Parathyroid adenoma (tissue), 2 donors: ENCODE measurements at regions not wholly inside any gene's neighbourhood (a gene's known extent, or its start where the extent isn't known, plus 50 kb on each side); places are given as distances from the start of the nearest gene placed in this dataset.

Experiments
- H2AFZ ChIP-seq: fragments of 300-600 bp; sonication (generic); one replicate; pipeline ENCODE4 v1.7.0; 2017; ENCODE audit warnings: antibody characterized with exemption, mild to moderate bottlenecking
- H3K27ac ChIP-seq: fragments of 300-600 bp; sonication (generic); one replicate; pipeline ENCODE4 v1.7.0; 2017
- H3K27me3 ChIP-seq: fragments of 300-600 bp; sonication (generic); one replicate; pipeline ENCODE4 v1.7.0; 2017; ENCODE audit warnings: low read length; ENCODE audit not compliant: control insufficient read depth, insufficient read depth
- H3K36me3 ChIP-seq: fragments of 300-600 bp; sonication (generic); one replicate; pipeline ENCODE4 v1.7.0; 2017; ENCODE audit warnings: low read length; ENCODE audit not compliant: control insufficient read depth, insufficient read depth
- H3K4me1 ChIP-seq: fragments of 300-600 bp; sonication (generic); one replicate; pipeline ENCODE4 v1.7.0; 2017; ENCODE audit warnings: control low read depth
- H3K4me2 ChIP-seq: fragments of 300-600 bp; sonication (generic); one replicate; pipeline ENCODE4 v1.7.0; 2017; ENCODE audit warnings: low read length
- H3K4me3 ChIP-seq: fragments of 300-600 bp; sonication (generic); one replicate; pipeline ENCODE4 v1.7.0; 2017; ENCODE audit warnings: low read depth, low read length
- H3K79me2 ChIP-seq: fragments of 300-600 bp; sonication (generic); one replicate; pipeline ENCODE4 v1.7.0; 2017; ENCODE audit warnings: control low read depth
- H3K9ac ChIP-seq: fragments of 300-600 bp; sonication (generic); one replicate; pipeline ENCODE4 v1.7.0; 2017; ENCODE audit warnings: mild to moderate bottlenecking
- H3K9me3 ChIP-seq: fragments of 300-600 bp; sonication (generic); one replicate; pipeline ENCODE4 v1.7.0; 2017; ENCODE audit warnings: low read length; ENCODE audit not compliant: control insufficient read depth
- TF ChIP-seq, protein P1 (sequence below): fragments of 300-600 bp; sonication (generic); IDR thresholded peaks from one replicate; pipeline ENCODE4 v1.7.0; 2017; ENCODE audit warnings: antibody characterized with exemption, mild to moderate bottlenecking
- donor health status: primary hyperparathyroidism.

DNA sequence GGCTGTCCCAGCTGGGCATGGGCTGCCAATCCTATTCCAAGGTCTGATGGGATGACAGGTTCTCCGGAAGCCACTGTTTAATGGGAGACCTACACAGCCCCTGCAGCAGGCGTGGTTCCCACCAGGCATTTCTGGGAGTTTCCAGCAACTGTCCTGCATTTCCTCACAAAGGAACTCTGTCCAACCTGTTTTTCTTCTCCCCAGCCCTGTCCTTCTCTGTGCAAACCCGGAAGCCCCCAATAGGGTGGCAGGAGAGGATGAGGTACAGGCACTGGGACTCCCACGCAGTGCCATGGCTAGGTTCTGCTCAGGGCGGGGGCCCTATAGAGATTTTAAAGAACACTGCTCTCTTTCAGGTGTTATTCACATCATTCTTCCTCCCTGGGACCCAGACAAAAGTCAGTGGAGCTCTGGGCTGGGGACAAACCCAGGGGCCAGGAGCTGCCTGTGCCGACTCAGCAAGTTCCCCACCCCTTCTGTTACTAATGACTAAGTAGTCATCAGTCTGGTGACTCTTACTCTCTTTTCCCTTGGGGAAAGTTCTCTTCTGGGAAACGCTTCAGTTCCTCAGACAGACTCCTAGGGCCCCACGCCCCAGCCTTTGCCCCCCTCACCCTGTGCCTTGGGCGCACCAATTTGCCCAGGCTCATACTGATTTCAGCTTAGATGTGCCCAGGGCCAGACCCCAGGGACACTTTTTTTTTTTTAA, 97.7 kb downstream of the CD47 start:
- Histone ChIP-seq H2AFZ (no peak overlapping the region), H3K27ac (no peak overlapping the region), H3K27me3 (no peaks in the 10 kb centered on the region), H3K9ac (no peak overlapping the region), H3K4me3 (no peak overlapping the region), H3K79me2 (no peaks in the 10 kb centered on the region), H3K4me2 (no peak overlapping the region), H3K9me3 (no peaks in the 10 kb centered on the region), H3K4me1 (peaks cover 3% of the 10 kb centered on the region), H3K36me3 (no peaks in the 10 kb centered on the region)
- TF ChIP-seq, protein P1, sequence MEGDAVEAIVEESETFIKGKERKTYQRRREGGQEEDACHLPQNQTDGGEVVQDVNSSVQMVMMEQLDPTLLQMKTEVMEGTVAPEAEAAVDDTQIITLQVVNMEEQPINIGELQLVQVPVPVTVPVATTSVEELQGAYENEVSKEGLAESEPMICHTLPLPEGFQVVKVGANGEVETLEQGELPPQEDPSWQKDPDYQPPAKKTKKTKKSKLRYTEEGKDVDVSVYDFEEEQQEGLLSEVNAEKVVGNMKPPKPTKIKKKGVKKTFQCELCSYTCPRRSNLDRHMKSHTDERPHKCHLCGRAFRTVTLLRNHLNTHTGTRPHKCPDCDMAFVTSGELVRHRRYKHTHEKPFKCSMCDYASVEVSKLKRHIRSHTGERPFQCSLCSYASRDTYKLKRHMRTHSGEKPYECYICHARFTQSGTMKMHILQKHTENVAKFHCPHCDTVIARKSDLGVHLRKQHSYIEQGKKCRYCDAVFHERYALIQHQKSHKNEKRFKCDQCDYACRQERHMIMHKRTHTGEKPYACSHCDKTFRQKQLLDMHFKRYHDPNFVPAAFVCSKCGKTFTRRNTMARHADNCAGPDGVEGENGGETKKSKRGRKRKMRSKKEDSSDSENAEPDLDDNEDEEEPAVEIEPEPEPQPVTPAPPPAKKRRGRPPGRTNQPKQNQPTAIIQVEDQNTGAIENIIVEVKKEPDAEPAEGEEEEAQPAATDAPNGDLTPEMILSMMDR = no peak

DNA sequence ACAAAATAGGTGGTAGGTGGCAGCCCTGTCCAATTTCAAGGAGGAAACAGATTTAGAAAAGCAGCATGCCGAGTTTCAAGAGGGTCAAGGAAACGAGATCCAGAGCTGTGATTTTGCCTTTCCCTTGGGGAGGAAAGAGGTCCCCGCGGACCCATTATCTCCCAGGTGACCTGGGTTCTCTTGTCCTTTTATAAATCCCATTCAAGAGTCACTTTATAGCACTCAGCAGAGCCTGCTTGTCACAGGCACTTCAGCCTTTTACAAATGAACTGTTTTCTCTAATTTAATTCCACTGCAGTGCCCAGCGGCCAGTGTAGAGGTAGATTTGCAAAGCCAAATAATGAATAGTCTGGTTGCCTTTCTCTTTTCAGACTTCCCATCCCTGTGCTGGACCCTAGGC, 99.9 kb downstream of the CD47 start:
- Histone ChIP-seq H3K36me3 (no peaks in the 10 kb centered on the region), H3K9me3 (no peaks in the 10 kb centered on the region), H3K27me3 (no peaks in the 10 kb centered on the region), H3K27ac (no peak overlapping the region), H3K9ac (no peak overlapping the region), H3K79me2 (no peaks in the 10 kb centered on the region), H3K4me3 (no peak overlapping the region), H3K4me1 (peaks cover 17% of the 10 kb centered on the region), H3K4me2 (no peak overlapping the region), H2AFZ (no peak overlapping the region)
- TF ChIP-seq, protein P1 = no peak

DNA sequence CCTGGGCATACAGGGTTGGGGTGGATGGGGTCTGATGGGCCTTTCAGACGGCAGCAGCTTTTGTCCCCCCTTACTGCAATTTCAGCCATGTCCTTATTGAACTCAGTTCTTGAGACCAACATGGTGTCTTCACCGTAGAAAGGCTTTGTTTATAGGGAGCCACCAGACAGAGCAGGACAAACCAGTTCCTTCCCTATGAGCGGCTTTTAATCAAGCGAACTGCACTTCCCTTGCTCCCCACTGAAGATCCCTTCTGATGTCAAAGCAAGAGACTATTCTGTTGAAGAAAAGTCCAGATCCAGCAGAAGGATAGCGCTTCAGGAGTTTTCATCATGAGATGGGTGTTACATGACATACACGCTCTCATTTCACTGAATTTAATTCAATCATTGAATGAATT, 100.4 kb downstream of the CD47 start:
- Histone ChIP-seq H3K27me3 (no peaks in the 10 kb centered on the region), H3K4me1 (peaks cover 17% of the 10 kb centered on the region), H3K9ac (no peak overlapping the region), H2AFZ (no peak overlapping the region), H3K4me3 (no peak overlapping the region), H3K4me2 (no peak overlapping the region), H3K27ac (no peak overlapping the region), H3K36me3 (no peaks in the 10 kb centered on the region), H3K79me2 (no peaks in the 10 kb centered on the region), H3K9me3 (no peaks in the 10 kb centered on the region)
- TF ChIP-seq, protein P1 = no peak

DNA sequence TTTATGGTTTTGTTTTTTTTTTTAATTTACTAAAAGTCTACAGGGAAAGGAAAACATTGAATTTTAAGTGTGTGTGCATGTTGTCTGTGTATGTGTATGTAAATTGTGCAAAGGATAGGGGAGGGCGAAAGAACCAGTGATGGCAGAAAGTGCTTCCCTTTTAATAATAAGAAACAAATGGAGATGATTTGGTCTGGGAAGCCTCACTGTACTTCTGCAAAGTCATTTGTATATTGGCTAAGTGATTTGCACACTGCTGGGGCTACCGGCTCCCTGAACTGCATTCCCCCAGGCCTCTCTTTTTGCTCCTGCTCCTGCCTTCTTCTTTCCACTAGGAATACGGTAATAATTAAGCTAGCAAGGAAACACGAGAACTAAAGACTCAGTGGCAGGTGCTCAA, 101.2 kb downstream of the CD47 start:
- no peaks in the 10 kb centered on the region for H3K79me2 ChIP-seq
- no peak overlapping the region for H3K4me3 ChIP-seq
- H3K4me1 ChIP-seq = peaks cover 17% of the 10 kb centered on the region
- no peaks in the 10 kb centered on the region for H3K36me3 ChIP-seq
- H2AFZ ChIP-seq = no peak overlapping the region
- no peaks in the 10 kb centered on the region for H3K9me3 ChIP-seq
- H3K27ac ChIP-seq = no peak overlapping the region
- H3K4me2 ChIP-seq = no peak overlapping the region
- TF ChIP-seq, protein P1 = no peak
- H3K9ac ChIP-seq = no peak overlapping the region
- no peaks in the 10 kb centered on the region for H3K27me3 ChIP-seq
